Right forelimb (tissue), 1 donor: ENCODE measurements at regions not wholly inside any gene's neighbourhood (a gene's known extent, or its start where the extent isn't known, plus 50 kb on each side); places are given as distances from the start of the nearest gene placed in this dataset.
"Not testable (repeated sequence)": the region's sequence is repeated elsewhere in the genome, so short reads cannot be mapped to it uniquely, and the experiment has no call there.

Experiments
- DNase-seq: peaks from one replicate; pipeline ENCODE4 v3.0.0-alpha.2; 2018

- no peak for DNase-seq
Observed at GRCh38 chr3:65303431-65303830, 615.6 kb upstream of the ADAMTS9 start.

GRCh38 chr3:65291448-65292125 is 603.8 kb upstream of the ADAMTS9 start:
- no peak for DNase-seq

GRCh38 chr3:65288776-65289175 is 601.0 kb upstream of the ADAMTS9 start:
- DNase-seq: no peak

- no peak for DNase-seq
Observed at GRCh38 chr3:65285956-65286355, 598.2 kb upstream of the ADAMTS9 start.

GRCh38 chr3:65284961-65285360 is 597.2 kb upstream of the ADAMTS9 start:
- no peak for DNase-seq

GRCh38 chr3:65284546-65284945 is 596.7 kb upstream of the ADAMTS9 start:
- no peak for DNase-seq

GRCh38 chr3:65279225-65279782 is 591.5 kb upstream of the ADAMTS9 start:
- DNase-seq: no peak

GRCh38 chr3:65277798-65278197 is 590.0 kb upstream of the ADAMTS9 start:
- no peak for DNase-seq

- DNase-seq: no peak
Observed at GRCh38 chr3:65276551-65276950, 588.8 kb upstream of the ADAMTS9 start.

- DNase-seq: no peak
Observed at GRCh38 chr3:65268426-65268825, 580.6 kb upstream of the ADAMTS9 start.

GRCh38 chr3:65265942-65266590 is 578.3 kb upstream of the ADAMTS9 start:
- no peak for DNase-seq

GRCh38 chr3:65265511-65265910 is 577.7 kb upstream of the ADAMTS9 start:
- no peak for DNase-seq

GRCh38 chr3:65262548-65262947 is 574.7 kb upstream of the ADAMTS9 start:
- DNase-seq: no peak

GRCh38 chr3:65259946-65260345 is 572.1 kb upstream of the ADAMTS9 start:
- no peak for DNase-seq

GRCh38 chr3:65252914-65253313 is 565.1 kb upstream of the ADAMTS9 start:
- DNase-seq: not testable (repeated sequence)

GRCh38 chr3:65252266-65252665 is 564.5 kb upstream of the ADAMTS9 start:
- no peak for DNase-seq

- DNase-seq: no peak
Observed at GRCh38 chr3:65251375-65251774, 563.6 kb upstream of the ADAMTS9 start.

- no peak for DNase-seq
Observed at GRCh38 chr3:65246561-65246960, 558.8 kb upstream of the ADAMTS9 start.

- DNase-seq: no peak
Observed at GRCh38 chr3:65245133-65246063, 557.6 kb upstream of the ADAMTS9 start.

GRCh38 chr3:65240366-65240765 is 552.6 kb upstream of the ADAMTS9 start:
- no peak for DNase-seq

GRCh38 chr3:65238652-65239051 is 550.9 kb upstream of the ADAMTS9 start:
- no peak for DNase-seq

- DNase-seq: no peak
Observed at GRCh38 chr3:65234499-65234898, 546.7 kb upstream of the ADAMTS9 start.

- no peak for DNase-seq
Observed at GRCh38 chr3:65233561-65233960, 545.8 kb upstream of the ADAMTS9 start.
